GM19463 (cell line): ENCODE measurements at regions not wholly inside any gene's neighbourhood (a gene's known extent, or its start where the extent isn't known, plus 50 kb on each side); places are given as distances from the start of the nearest gene placed in this dataset.

Experiments used
- ATAC-seq: cut with Tn5 transposase; IDR thresholded peaks from one replicate; pipeline ENCODE4 v1.9.1; 2021; ENCODE audit warnings: mild to moderate bottlenecking, moderate library complexity; ENCODE audit not compliant: unreplicated experiment

GRCh38 chr5:27706832-27707231, 668.4 kb upstream of the CDH9 start:
- ATAC-seq: no peak

- no peak for ATAC-seq
These were observed 667.3 kb upstream of the CDH9 start for GRCh38 chr5:27705661-27706060.

GRCh38 chr5:27701931-27702903, 663.8 kb upstream of the CDH9 start:
- ATAC-seq: no peak

- no peak for ATAC-seq
These were observed 662.1 kb upstream of the CDH9 start for GRCh38 chr5:27700526-27700925.

DNA sequence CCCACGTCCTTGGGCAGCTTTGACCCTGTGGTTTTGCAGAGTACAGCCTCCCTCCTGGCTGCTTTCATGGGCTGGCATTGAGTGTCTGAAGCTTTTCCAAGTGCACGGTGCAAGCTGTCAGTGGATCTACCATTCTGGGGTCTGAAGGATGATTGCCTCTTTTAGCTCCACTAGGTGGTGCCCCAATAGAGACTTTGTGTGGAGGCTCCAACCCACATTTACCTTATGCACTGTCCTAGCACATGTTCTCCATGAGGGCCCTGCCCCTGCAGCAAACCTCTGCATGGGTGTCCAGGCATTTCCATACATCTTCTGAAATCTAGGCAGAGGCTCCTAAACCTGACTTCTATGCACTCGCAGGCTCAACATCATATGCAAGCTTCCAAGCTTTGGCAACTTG, 644.2 kb upstream of the CDH9 start:
- no peak for ATAC-seq

- ATAC-seq: no peak
These were observed 614.1 kb upstream of the CDH9 start for GRCh38 chr5:27652505-27652904.

- no peak for ATAC-seq
These were observed 600.7 kb upstream of the CDH9 start for GRCh38 chr5:27639005-27639612.

DNA sequence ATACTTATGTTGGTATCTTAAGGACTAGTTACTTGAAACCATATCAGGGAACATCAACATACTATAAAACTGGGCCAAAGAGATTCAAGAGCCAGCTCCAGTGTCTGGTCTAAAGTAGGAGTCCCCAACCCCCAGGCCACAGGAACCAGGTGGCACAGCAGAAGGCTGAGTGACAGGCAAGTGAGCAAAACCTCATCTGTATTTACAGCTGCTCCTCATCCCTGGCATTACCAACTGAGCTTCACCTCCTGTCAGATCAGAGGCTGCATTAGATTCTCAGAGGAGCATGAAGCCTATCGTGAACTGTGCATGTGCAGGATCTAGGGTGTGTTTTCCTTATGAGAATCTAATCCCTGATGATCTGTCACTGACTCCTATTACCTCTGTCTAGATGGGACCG, 581.6 kb upstream of the CDH9 start:
- no peak for ATAC-seq

DNA sequence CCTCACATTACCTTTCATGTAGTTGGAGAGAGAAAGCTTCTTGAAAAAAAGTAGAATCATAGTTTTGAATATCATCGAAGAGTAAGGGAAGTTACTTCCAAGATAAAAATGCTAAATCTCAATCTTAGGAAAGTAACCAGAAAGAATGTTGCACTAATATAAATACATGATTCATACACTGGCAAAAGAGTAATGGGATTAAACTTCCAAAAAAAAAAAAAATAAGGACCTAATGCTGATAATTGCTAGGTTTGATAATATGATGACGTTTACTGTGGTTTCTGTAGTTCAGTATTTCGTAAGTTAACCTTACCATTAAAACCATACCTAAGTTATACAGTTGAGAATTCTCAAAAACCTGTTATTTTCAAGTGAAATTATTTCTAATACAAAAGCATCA, 573.8 kb upstream of the CDH9 start:
- no peak for ATAC-seq

- ATAC-seq: no peak
These were observed 570.6 kb upstream of the CDH9 start for GRCh38 chr5:27608992-27609391.

GRCh38 chr5:27598576-27598975, 560.2 kb upstream of the CDH9 start:
- ATAC-seq: no peak

GRCh38 chr5:27594141-27594540, 555.8 kb upstream of the CDH9 start:
- no peak for ATAC-seq

GRCh38 chr5:27592231-27592630, 553.8 kb upstream of the CDH9 start:
- ATAC-seq: no peak

GRCh38 chr5:27590503-27590902, 552.1 kb upstream of the CDH9 start:
- ATAC-seq: no peak

GRCh38 chr5:27578279-27578678, 539.9 kb upstream of the CDH9 start:
- ATAC-seq: no peak

GRCh38 chr5:27571681-27572080, 533.3 kb upstream of the CDH9 start:
- no peak for ATAC-seq

GRCh38 chr5:27568811-27569210, 530.4 kb upstream of the CDH9 start:
- ATAC-seq: no peak

DNA sequence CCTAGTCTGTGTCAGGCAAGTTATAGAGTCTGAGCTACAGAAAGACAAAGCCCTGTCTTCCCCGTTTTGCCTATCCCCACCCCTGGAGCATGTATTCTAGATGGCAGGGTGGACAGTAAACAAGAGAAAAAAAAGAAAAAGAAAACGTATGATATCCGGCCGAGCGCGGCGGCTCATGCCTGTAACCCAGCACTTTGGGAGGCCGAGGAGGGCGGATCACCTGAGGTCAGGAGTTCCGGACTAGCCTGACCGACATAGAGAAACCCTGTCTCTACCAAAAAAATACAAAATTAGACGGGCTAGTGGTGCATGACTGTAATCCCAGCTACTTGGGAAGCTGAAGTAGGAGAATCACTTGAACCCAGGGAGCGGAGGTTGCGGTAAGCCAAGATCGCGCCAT, 523.0 kb upstream of the CDH9 start:
- no peak for ATAC-seq

DNA sequence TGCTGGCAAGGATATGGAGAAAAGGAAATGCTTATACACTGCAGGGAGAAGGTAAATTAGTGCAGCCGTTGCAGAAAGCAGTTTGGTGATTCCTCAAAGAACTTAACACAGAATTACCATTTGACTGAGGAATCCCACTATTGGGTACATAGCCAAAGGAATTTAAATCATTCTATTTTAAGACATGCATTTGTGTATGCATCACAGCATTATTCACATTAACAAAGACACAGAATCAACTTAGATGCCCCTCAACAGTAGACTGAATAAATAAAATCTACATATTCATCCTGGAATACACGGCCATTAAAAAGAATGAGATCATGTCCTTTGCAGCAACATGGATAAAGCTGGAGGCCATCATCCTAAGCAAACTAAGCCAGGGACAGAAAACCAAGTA, 510.1 kb upstream of the CDH9 start:
- no peak for ATAC-seq

DNA sequence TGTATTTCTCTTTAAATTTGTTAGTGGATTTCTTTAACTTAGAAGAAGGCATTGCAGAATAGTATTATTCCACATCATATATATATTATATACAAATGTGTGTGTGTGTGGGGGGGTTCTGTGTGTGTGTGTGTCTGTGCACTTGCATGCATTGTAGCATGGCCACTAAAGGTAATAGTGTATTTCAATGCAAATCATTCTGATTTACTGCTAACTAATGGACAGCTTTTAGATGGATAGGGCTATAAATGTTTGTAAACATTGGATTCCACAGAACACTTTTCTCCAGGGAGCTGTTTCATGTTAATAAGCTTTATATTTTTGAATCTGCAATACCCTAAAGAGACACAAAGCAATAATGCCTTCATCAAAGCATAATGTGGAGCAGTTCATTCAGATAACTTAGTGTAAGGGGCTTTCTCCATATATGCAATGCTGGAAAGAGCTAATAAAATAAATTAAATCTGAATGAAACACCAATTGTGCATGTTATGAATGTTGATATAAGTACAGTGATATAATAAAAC, 496.7 kb upstream of the CDH9 start:
- no peak for ATAC-seq

DNA sequence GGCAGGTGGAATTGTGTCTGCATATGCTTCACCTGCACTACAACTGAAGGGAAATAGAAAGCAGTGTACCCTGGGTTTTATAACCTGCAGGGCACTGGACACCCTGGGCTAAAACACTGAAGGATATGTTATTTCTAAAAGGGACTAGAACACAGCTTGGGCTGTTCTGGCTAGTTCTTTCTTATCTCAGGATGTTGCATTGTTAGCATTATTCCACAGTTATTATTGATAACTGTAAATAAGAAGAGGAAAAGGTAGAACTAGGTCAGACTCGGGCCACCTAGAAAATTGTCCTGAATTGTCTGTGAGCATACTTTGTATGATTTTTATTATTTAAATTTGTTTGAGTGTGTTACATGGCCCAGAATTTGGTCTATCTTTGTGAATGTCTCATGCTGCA, 493.9 kb upstream of the CDH9 start:
- ATAC-seq: no peak

GRCh38 chr5:27524515-27524914, 486.1 kb upstream of the CDH9 start:
- ATAC-seq: no peak
